GM12878 (cell line): ENCODE measurements at regions not wholly inside any gene's neighbourhood (a gene's known extent, or its start where the extent isn't known, plus 50 kb on each side); places are given as distances from the start of the nearest gene placed in this dataset.

Experiments
- ATAC-seq: fragments of 200-7000 bp; cut with Tn5 transposase; 3 replicates; pipeline ENCODE4 v1.9.1; 2020; ENCODE audit warnings: mild to moderate bottlenecking, moderate library complexity
- BruUV-seq: library from RNA; stranded (reverse); fragments of 400-500 nt; replicated peaks from 2 replicates; lab custom pipeline; 2021; lab: Mats Ljungman, UMichigan
- CTCF ChIA-PET: fragments of 300-600 bp; sonication (Branson Sonifier 250); formaldehyde crosslinking; extraction: SDS; loops from one replicate; lab custom pipeline; 2021; ENCODE audit warnings: inconsistent platforms; lab: Yijun Ruan, JAX
- POLR2A ChIA-PET: fragments of 350-600 bp; formaldehyde crosslinking; extraction: SDS; loops from one replicate; lab custom pipeline; 2021; ENCODE audit warnings: inconsistent platforms; lab: Charles Lee
- RAD21 ChIA-PET: fragments of 300-600 bp; sonication (Branson Sonifier 250); formaldehyde crosslinking; loops from one replicate; lab custom pipeline; 2023; ENCODE audit warnings: antibody characterized with exemption; ENCODE audit not compliant: unreplicated experiment; lab: Charles Lee
- SMC1A ChIA-PET: fragments of 300-600 bp; sonication (Branson Sonifier 250); formaldehyde crosslinking; loops from one replicate; lab custom pipeline; 2023; ENCODE audit not compliant: unreplicated experiment, uncharacterized antibody; lab: Charles Lee
- DNase-seq: peaks from one replicate; pipeline ENCODE4 v3.0.0-alpha.2; 2011; ENCODE audit warnings: low read depth, low spot score
- FAIRE-seq: peaks from 3 replicates; lab custom pipeline; 2011; peaks lifted over from hg19 to GRCh38; lab: Jason Lieb, UNC
- H2AFZ ChIP-seq: 2 replicates; pipeline ENCODE4 v1.6.0; 2011; ENCODE audit warnings: low read depth, low read length, control low read depth; ENCODE audit not compliant: control insufficient read depth
- H3K27ac ChIP-seq: 2 replicates; pipeline ENCODE4 v1.5.1; 2011; ENCODE audit warnings: control low read depth; ENCODE audit not compliant: control insufficient read depth, insufficient read depth
- H3K27me3 ChIP-seq, 2 experiments: replicated peaks in 1 of 2; 2 replicates each; pipeline versions ENCODE4 v1.6.0 to v1.6.1; 2011; ENCODE audit warnings: low read length in 1 of 2; ENCODE audit not compliant: control insufficient read depth in 2 of 2, insufficient read depth in 2 of 2
- H3K36me3 ChIP-seq, 2 experiments: 2 replicates each; pipeline ENCODE4 v1.5.1; 2011; ENCODE audit warnings: low read length in 1 of 2; ENCODE audit not compliant: control insufficient read depth in 2 of 2, insufficient read depth in 2 of 2
- H3K4me1 ChIP-seq: 2 replicates; pipeline ENCODE4 v1.6.1; 2011; ENCODE audit warnings: mild to moderate bottlenecking, low read length, moderate library complexity, mixed read lengths; ENCODE audit not compliant: control insufficient read depth, insufficient read depth
- H3K4me2 ChIP-seq: 2 replicates; pipeline ENCODE4 v1.6.0; 2011; ENCODE audit warnings: control low read depth; ENCODE audit not compliant: control insufficient read depth, insufficient read depth
- H3K4me3 ChIP-seq: fragments of 200-600 bp; sonication (generic); 2 replicates; pipeline ENCODE4 v1.5.1; 2016
- H3K79me2 ChIP-seq: 2 replicates; pipeline ENCODE4 v1.6.0; 2011; ENCODE audit warnings: low read length; ENCODE audit not compliant: control insufficient read depth, insufficient read depth
- H3K9ac ChIP-seq: 2 replicates; pipeline ENCODE4 v1.8.0; 2011; ENCODE audit warnings: low read length, control low read depth, mixed read lengths; ENCODE audit not compliant: control insufficient read depth, insufficient read depth
- H3K9me3 ChIP-seq: replicated peaks from 3 replicates; pipeline ENCODE4 v1.5.1; 2011; ENCODE audit warnings: mild to moderate bottlenecking, low read length; ENCODE audit not compliant: control insufficient read depth, insufficient read depth
- H4K20me1 ChIP-seq: 2 replicates; pipeline ENCODE4 v1.6.0; 2011; ENCODE audit not compliant: control insufficient read depth, insufficient read depth
- CHD2 ChIP-seq: IDR thresholded peaks from 2 replicates; pipeline ENCODE4 v1.6.1; 2011; ENCODE audit warnings: low read depth, low read length, improper control_type of control experiment, borderline replicate concordance
- CHD4 ChIP-seq: fragments of 200-600 bp; sonication (generic); IDR thresholded peaks from 2 replicates; pipeline ENCODE4 v1.6.1; 2016; ENCODE audit warnings: mild to moderate bottlenecking
- CREB1 ChIP-seq: IDR thresholded peaks from 2 replicates; pipeline ENCODE4 v1.6.1; 2012; ENCODE audit warnings: low read depth, mild to moderate bottlenecking, inconsistent platforms
- DPF2 ChIP-seq: fragments of 450-650 bp; IDR thresholded peaks from 2 replicates; pipeline ENCODE4 v1.6.1; 2017; ENCODE audit warnings: mild to moderate bottlenecking
- FOXM1 ChIP-seq: IDR thresholded peaks from 2 replicates; pipeline ENCODE4 v1.6.1; 2012; ENCODE audit warnings: low read depth, mild to moderate bottlenecking, inconsistent platforms, low read length, moderate library complexity
- HDAC6 ChIP-seq: fragments of 200-600 bp; sonication (generic); IDR thresholded peaks from one replicate; pipeline ENCODE4 v1.8.0; 2017; ENCODE audit warnings: antibody characterized with exemption; ENCODE audit not compliant: unreplicated experiment
- KAT2A ChIP-seq: conservative IDR thresholded peaks from 2 replicates; pipeline ENCODE4 v1.6.1; 2011; ENCODE audit warnings: low read depth, low read length; ENCODE audit not compliant: control insufficient read depth
- LARP7 ChIP-seq: fragments of 450-650 bp; IDR thresholded peaks from 2 replicates; pipeline ENCODE4 v1.6.1; 2017; ENCODE audit warnings: mild to moderate bottlenecking
- PML ChIP-seq: IDR thresholded peaks from 2 replicates; pipeline ENCODE4 v1.6.1; 2012; ENCODE audit warnings: low read length, inconsistent platforms
- TCF3 ChIP-seq: IDR thresholded peaks from 2 replicates; pipeline ENCODE4 v1.6.1; 2012; ENCODE audit warnings: low read depth, mild to moderate bottlenecking, low read length, borderline replicate concordance; ENCODE audit not compliant: insufficient read depth
- ZNF274 ChIP-seq: IDR thresholded peaks from one replicate; pipeline ENCODE4 v1.8.0; 2011; ENCODE audit not compliant: insufficient read length, insufficient read depth
- WGBS: methylation state at CpG from one replicate; pipeline ENCODE4 v1.1.6; 2016; ENCODE audit warnings: low lambda C conversion rate; ENCODE audit not compliant: insufficient replicate concordance, insufficient coverage; ENCODE audit errors: missing lambda C conversion rate; 5-methylcytosine and 5-hydroxymethylcytosine counted together
- in situ Hi-C: fragments of 300-500 bp; cut with MboI; formaldehyde crosslinking; loops from 9 replicates; pipeline ENCODE4 v1.14.3; 2018; ENCODE audit warnings: mixed read lengths
- intact Hi-C: fragments of 100-400 bp; cut with micrococcal nuclease; formaldehyde crosslinking; loops from one replicate; pipeline ENCODE4 v1.14.2; 2022; ENCODE audit not compliant: unreplicated experiment
- TF ChIP-seq, protein P1 (sequence below): fragments of 450-650 bp; formaldehyde crosslinking; IDR thresholded peaks from 2 replicates; pipeline ENCODE4 v1.5.0; 2022; ENCODE audit warnings: mild to moderate bottlenecking, missing genetic modification characterization

DNA sequence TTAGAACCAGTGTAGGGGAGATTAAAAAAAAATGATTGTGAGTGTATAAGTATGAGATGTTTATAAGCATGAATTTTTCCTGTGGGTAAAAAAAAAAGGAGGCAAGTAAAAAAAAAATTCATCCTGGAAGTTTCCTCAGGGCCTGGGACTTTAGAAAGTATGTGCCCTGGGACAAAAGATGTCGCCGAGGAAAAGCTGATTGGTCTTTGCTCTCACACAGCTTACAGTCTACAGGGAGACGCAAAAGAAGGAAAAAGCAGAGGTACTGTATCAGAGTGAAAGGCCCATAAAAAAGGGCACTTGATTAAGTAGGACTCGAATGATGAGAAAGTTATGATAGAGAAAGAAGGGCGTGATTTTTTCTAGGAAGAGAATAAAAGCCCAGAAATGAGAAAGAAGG lies 501.4 kb upstream of the MEF2C start:
- DNase-seq (no peak), ATAC-seq (no peak), FAIRE-seq (no peak)
- TF ChIP-seq KAT2A (no peak), LARP7 (no peak), ZNF274 (no peak), CHD2 (no peak), TCF3 (no peak), CHD4 (no peak), CREB1 (no peak), HDAC6 (no peak), PML (no peak), DPF2 (no peak), FOXM1 (no peak)
- TF ChIP-seq, protein P1, sequence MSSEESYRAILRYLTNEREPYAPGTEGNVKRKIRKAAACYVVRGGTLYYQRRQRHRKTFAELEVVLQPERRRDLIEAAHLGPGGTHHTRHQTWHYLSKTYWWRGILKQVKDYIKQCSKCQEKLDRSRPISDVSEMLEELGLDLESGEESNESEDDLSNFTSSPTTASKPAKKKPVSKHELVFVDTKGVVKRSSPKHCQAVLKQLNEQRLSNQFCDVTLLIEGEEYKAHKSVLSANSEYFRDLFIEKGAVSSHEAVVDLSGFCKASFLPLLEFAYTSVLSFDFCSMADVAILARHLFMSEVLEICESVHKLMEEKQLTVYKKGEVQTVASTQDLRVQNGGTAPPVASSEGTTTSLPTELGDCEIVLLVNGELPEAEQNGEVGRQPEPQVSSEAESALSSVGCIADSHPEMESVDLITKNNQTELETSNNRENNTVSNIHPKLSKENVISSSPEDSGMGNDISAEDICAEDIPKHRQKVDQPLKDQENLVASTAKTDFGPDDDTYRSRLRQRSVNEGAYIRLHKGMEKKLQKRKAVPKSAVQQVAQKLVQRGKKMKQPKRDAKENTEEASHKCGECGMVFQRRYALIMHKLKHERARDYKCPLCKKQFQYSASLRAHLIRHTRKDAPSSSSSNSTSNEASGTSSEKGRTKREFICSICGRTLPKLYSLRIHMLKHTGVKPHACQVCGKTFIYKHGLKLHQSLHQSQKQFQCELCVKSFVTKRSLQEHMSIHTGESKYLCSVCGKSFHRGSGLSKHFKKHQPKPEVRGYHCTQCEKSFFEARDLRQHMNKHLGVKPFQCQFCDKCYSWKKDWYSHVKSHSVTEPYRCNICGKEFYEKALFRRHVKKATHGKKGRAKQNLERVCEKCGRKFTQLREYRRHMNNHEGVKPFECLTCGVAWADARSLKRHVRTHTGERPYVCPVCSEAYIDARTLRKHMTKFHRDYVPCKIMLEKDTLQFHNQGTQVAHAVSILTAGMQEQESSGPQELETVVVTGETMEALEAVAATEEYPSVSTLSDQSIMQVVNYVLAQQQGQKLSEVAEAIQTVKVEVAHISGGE (CRISPR knock-in tag): no peak
- H3K9ac ChIP-seq: no peak overlapping the region
- in situ Hi-C loops: no loop called here
- H3K4me3 ChIP-seq: no peak overlapping the region
- RAD21 ChIA-PET: no interaction called here
- no TSS peak for BruUV-seq
- H3K4me1 ChIP-seq: no peaks in the 10 kb centered on the region
- no peaks in the 10 kb centered on the region for H3K27me3 ChIP-seq
- no peaks in the 10 kb centered on the region; a peak in 1 of 4 replicates for H3K36me3 ChIP-seq
- H3K27ac ChIP-seq: no peak overlapping the region
- no peaks in the 10 kb centered on the region for H4K20me1 ChIP-seq
- no peak overlapping the region for H3K4me2 ChIP-seq
- H2AFZ ChIP-seq: no peak overlapping the region
- SMC1A ChIA-PET: interaction anchor here (0.7 kb wide), 1 partner anchor 340 kb away, joined by 4 read pairs; no protein-coding TSS in a partner anchor
- intact Hi-C loops: no loop called here
- H3K9me3 ChIP-seq: no peaks in the 10 kb centered on the region; the same call in none of the 3 replicates
- WGBS: 99% methylated on average over 5 of the region's 5 CpGs
- CTCF ChIA-PET: no interaction called here
- no peaks in the 10 kb centered on the region for H3K79me2 ChIP-seq
- POLR2A ChIA-PET: no interaction called here
